Fibroblast of villous mesenchyme (primary cell): ENCODE measurements at regions not wholly inside any gene's neighbourhood (a gene's known extent, or its start where the extent isn't known, plus 50 kb on each side); places are given as distances from the start of the nearest gene placed in this dataset.

Source experiments
- DNase-seq: peaks from one replicate; pipeline ENCODE4 v3.0.0-alpha.2; 2010; ENCODE audit warnings: low read depth
- H3K4me3 ChIP-seq: 2 replicates; pipeline ENCODE4 v1.5.1; 2011; ENCODE audit warnings: low read depth, mild to moderate bottlenecking, low read length
- TF ChIP-seq, protein P1 (sequence below): IDR thresholded peaks from 2 replicates; pipeline ENCODE4 v1.5.1; 2012; ENCODE audit warnings: low read depth, mild to moderate bottlenecking, low read length; ENCODE audit not compliant: insufficient read depth

DNA sequence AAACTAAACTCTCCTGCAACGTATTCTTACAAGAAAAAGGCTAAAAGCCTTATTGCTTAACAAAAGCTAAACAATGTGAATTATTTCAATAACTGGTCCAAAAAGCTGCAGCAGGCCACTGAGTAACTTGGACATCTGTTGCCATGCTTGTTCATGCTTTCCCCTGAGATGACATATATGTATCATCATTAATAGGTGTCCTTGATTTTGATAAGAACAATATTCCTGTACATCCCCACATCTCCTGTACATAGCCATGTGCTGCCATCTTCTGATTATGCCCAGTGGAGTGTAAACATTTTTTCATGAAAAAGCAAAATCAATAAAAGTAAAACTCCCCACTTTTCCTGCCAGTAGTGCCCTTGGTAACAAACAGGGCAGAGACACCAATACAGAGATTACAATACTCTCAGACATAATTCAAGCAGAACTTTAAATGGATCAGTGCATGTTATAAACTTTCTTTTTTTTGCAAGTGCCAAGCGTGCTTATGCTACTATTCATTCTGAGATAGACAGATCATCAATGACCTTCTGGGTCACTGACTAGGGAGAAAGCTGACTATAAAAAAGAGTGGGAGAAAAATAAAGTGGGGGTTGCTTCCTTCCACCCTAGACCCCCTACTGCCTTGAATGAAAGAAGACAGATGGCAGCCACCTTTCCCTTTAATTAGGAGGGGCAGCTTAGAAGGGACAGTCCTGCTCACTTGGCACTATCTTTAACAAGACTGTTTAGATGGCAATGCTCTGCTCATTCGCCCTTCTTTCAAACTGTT, 205.5 kb upstream of the KLF14 start:
- TF ChIP-seq, protein P1, sequence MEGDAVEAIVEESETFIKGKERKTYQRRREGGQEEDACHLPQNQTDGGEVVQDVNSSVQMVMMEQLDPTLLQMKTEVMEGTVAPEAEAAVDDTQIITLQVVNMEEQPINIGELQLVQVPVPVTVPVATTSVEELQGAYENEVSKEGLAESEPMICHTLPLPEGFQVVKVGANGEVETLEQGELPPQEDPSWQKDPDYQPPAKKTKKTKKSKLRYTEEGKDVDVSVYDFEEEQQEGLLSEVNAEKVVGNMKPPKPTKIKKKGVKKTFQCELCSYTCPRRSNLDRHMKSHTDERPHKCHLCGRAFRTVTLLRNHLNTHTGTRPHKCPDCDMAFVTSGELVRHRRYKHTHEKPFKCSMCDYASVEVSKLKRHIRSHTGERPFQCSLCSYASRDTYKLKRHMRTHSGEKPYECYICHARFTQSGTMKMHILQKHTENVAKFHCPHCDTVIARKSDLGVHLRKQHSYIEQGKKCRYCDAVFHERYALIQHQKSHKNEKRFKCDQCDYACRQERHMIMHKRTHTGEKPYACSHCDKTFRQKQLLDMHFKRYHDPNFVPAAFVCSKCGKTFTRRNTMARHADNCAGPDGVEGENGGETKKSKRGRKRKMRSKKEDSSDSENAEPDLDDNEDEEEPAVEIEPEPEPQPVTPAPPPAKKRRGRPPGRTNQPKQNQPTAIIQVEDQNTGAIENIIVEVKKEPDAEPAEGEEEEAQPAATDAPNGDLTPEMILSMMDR, result no peak
- DNase-seq, result peak; percentile 48
- H3K4me3 ChIP-seq, result peak overlapping the region; percentile 61

DNA sequence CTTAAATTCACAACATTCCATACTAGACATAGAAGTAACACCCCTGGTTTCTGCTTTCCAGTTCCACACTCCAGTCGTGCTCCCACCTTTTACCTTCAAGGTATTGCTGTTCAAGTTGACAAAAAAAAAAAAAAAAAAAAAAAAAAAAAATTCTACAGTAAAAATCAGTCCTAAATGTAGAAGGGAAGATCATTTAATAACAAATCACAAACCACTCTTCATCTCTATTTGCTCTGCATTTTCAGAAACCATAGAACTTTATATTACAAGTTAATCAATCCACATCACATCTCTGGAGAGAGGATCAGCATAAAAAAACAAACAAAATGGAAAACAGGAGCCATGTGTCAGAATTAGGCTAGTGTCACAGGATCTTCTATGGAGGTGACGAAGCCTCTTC, 206.3 kb upstream of the KLF14 start:
- H3K4me3 ChIP-seq, result peak overlapping the region; percentile 61
- DNase-seq, result no peak
- TF ChIP-seq, protein P1, result no peak

DNA sequence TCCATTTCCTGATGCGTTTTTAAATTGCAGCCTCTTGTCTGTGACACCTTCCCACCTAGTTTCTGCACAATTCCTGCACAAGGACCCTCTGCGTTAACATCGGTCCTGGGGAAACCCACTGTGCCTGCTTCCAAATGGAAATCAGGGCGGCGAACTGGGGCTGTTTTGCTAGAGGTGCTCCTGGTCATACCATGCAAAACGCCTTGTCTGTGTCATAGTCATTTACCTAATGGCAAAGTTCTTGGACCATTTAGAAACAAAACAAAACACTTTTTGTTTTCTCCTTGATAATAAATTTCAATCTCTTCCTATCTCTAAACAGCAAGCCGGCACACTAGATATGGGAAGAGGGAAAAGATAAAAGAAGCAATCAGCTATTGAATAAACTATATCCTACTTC, 206.9 kb upstream of the KLF14 start:
- TF ChIP-seq, protein P1, result no peak
- H3K4me3 ChIP-seq, result peak overlapping the region; percentile 61
- DNase-seq, result peak; percentile 36

DNA sequence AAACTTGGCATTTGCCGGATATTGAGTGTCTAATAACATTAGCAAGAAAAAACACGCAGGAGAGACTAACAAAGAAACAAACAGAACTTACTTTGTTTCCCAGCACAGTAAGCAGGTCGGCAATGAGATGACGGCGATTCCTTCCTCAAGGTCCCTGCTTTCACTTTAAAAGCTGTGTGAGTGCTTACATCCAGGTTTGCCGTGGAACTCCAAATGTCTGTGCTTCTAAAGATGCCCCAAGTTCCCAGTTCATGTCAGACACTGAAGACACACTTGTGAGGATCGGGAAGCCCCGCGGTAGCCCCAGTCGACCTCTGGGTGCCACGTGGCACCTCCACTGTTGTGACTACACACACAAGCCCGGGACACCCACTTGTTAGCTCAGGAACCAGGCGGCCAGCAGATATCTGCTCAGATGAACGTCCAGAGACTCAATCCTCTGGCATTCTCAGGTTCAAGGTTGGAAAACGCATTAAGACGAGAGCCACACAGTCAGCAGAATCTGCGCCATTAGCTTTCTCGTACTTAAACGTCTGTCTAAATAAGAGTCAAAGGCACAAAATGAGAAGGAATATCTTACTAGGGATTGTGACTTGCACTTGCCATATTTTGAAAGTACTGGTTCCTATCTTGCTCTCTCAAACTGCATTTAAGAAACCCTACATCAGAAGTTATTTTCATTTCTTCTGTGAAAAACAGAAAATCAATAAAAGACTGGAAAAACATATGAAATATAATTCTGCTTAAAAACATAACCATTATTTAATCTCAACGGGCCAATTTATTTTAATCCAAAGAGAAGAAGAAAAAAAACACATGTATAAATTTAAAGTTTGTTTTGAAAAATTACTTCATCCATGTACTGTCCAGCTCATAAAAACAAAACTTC, 207.6 kb upstream of the KLF14 start:
- H3K4me3 ChIP-seq, result peak overlapping the region; percentile 61
- peak; percentile 84 for DNase-seq
- TF ChIP-seq, protein P1, result no peak

DNA sequence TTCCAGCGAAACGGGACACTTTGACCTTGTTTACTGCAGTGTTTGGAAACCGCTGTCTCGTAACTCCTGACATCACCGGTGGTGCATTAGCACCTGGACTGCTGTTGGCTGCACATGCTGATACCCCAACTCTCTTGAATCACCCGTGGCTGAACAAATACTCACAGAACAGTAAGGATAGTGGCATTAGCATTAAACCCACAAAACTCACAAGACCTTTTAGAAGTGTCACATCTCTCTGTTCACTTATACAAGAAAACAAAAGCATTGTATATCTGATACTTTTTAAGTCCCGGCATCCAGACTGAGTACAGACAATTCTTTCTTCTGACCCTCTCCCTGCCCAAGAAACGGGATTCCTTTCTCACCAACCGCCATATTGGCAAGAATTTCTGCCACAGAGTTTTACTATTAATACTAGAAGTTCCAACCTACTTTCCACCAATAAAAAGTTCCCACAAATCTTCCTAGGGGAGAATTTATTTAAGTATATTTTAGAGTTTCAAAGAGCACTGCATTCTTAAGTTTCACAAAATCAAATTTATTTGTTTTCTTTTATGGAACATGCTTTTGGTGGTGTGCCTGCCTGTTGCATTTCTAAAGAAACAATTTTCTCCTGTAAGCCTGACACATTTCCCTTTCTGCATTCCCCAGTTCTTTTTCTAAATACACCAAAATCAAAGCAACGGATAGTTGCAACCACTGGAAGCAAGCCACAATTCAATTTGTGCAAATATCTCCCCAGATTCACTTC, 208.4 kb upstream of the KLF14 start:
- TF ChIP-seq, protein P1, result no peak
- peak; percentile 97 for DNase-seq
- H3K4me3 ChIP-seq, result peak overlapping the region; percentile 26

DNA sequence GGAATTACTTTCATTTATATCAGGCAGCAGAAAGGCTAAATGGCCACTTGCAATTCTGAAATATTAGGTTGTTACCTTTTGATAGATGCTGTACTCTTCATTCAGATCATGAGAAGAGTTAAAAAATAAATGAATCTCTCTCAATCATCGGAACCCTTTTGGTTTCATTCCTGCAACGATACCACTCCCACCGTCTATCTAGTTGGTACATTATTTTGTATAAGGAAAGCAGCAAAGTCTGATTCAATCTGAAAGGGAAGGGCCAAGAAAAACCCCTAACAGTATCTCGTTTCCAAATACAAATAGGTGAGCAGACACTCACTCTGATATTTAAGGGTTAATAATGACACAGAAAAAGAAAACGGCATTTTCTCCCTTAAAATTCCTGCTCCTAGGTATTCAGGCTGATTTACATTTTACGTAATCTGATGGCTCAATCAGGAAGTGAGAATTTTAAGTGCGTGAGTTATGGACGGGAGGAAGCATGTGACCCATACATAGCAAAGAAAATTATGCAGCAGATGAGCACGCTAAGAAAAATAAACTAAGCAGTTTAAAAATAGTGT, 209.4 kb upstream of the KLF14 start:
- peak; percentile 91 for DNase-seq
- peak overlapping the region; percentile 27 for H3K4me3 ChIP-seq
- TF ChIP-seq, protein P1, result no peak
